ENCODE measurements at regions not wholly inside any gene's neighbourhood (a gene's known extent, or its start where the extent isn't known, plus 50 kb on each side); places are given as distances from the start of the nearest gene placed in this dataset.
"Not testable (repeated sequence)": the region's sequence is repeated elsewhere in the genome, so short reads cannot be mapped to it uniquely, and the experiment has no call there.

DNA sequence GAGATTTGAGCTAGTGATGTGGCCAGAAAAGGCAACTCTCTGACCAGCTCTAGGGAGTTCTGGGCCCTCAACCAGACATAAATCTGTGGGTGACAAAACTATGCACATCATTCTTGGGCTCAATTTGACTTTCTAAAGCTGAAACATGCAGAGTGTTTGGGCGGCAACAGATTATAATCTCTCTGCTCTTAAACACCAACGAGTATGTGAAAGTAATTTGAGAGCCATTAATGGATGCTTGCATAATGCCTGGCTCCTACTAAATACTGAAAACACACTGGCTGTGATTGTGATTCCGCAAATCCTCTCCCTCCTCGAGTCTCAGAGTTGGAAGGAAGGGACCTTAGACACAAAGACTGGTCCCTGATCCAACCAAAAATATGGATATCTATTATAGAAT, 186.7 kb downstream of the UACA start:
- DNase-seq (ENCODE audit: low spot score), result no peak

DNA sequence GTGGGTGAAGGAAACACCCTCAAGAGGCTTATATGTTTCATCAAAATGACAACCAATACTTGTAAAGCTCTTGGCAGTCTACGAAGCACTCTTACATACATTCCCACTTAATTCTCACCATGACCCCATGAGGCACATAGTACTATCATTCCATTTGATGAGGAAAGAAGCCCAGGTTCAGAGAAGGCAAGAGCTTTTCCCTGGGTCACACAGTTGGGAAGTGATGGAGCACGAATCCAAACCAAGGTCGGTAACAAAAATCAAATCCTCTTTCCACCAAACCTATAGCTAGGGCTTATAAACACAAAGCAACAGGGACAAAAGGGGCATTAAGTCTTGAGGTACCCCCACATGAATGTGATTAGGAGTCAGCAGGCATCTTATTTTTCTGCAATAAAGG, 187.1 kb downstream of the UACA start:
- DNase-seq (ENCODE audit: low spot score), result no peak

DNA sequence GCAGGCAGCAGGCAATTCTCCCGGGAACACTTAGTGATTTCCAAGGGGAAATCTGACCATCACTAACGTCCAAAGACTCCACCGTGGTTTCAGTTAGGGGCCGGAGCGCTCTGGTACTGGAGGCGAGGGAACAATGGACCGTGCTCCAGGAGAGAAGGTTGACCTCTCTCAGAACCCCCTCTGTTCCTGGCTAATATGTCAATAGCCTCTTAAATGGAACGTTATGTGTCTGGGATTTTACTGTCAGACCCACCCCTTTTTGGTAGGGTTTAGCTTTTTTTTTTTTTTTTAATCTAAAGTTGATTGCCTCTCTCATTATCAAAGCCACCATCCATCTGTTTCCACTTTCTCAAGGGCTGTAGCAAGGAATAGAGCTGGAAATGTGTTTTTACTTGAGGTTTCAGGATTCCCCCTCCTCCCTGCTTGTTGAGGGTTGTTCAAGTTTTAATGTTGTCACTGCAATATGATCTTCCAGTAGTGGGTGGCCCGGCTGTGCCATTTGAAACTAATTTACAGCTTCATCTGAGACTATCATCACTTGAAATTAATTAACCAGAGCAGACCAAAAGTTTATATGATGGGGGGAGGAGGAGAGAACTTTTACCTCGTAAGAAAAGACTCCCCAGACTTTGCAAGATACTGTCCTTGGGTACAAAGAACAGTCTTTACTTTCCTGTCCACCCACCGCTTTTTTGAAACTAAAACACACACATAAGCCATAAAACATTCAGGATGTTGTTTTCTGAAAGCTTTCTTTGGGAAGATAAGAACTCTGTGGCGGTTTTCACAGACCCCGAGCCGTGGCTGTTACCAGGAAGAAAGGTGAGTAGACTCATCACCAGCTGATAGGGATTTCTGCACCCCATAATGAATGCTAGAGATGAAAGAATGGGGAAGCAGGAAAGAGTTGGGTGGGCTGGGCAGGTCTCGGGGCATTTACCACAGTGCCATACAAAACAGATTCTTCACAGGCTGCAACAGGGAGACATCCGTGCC, 187.8 kb downstream of the UACA start:
- DNase-seq (ENCODE audit: low spot score), result peak; percentile 40

DNA sequence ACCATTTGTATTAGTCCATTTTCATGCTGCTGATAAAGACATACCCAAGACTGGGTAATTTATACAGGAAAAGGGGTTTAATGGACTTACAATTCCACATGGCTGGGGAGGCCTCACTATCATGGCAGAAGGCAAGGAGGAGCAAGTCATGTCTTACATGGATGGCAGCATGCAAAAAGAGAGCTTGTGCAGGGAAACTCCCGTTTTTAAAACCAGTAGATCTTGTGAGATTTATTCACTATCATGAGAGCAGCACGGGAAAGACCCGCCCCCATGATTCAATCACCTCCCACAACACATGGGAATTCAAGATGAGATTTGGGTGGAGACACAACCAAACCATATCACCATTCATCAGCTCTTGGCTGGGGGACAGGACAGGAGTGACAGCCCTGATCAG, 189.0 kb downstream of the UACA start:
- DNase-seq (ENCODE audit: low spot score), result not testable (repeated sequence)

DNA sequence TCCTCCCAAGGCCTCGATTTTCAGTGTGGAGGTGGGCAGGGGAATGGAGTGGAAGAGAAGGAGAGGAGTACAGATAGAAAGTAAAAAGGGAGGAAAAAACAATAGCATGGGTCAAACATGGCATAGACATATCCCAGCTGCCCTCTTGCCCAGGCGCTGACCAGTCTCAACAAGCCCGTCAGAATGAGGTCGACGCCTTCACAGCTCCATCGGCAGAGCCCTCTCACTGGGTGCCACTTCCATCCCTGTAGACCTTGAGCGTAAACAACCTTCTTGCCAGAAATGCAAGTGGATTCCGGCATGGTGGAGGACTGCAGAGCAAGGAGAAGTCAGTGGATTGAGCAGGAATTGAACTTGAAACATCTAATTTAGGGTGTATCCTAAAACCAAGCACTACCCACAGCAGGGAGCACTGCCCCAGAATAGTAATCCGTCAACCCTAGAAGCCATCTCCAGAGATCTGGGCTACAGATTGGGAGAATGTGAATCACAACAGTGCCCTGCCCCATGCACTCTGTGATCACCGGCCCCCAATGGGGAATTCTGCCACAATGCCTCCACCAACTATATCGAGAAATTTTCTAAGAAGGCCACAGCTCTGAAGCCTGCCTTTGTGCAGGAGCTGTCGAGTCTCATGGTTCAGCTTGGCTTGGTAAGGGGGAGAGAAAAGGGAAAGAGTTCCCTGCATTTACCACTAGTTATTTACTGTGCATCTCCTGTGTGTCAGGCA, 190.1 kb downstream of the UACA start:
- no peak for DNase-seq (ENCODE audit: low spot score)

DNA sequence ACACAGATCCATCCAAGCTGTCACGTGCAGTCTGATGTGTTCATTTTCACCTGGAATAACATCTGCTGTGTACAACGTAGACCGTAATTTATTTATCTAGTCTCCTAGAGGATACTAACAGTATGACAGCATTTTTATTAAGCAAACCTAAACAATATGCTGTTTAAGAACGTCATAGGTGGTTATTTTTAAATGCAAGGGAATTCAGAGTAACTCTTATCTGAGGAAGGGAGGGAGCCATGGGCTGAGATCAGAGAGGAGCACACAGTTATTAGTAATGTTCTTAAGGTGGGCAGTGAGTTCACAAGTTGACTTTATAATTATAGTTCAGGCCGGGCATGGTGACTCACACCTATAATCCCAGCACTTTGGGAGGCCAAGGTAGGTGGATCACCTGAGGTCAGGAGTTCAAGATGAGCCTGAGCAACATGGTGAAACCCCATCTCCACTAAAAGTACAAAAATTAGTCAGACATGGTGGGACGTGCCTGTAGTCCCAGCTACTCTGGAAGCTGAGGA, 193.6 kb downstream of the UACA start:
- no peak for DNase-seq (ENCODE audit: low spot score)

DNA sequence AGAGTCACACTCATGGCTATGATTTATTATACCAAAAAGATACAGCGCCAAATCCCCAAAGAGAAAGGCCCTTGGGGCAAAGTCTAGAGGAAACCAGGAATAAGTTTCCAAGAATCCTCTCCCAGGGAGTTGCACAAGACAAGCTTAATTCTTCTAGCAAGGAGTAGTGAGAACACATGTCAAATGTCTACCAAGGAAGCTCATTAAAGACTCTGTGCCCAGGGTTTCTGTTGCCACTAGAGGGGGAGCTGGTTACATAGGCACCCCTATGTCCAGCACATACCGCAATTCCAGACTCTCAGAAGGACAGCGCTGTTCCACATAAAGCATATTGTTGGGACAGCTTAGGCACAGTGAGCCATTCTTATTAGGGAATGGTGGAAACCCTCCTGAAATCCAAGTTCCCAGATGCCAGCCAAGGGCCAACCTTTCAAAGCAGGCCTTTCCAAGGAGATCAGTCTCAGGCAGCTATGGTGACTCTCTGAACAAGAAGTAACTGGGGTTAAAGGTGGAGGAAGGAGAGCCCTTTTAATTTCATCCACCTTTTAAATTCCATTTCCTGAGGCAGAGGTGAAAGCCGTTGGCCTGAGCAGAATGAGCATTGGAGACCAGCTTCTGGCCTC, 194.2 kb downstream of the UACA start:
- peak; percentile 52 for DNase-seq (ENCODE audit: low spot score)

DNA sequence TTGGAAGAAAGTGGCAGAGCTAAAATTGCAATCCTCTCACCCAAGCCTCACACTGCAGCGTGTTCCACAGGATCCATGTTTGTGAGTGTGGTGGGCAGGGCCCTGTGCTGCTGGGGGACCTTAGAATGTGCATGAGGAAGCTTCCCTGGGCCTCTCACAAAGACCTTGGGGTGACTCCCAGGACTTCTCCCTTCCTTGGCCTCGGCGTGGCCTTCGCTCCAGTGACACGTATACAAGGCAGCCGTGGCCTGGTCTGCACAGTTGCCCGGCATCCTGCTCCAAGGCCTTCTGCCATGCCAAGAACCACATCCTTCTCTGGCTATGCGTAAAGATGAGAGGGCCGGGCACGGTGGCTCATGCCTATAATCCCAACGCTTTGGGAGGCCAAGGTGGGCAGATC, 196.4 kb downstream of the UACA start:
- DNase-seq (ENCODE audit: low spot score), result no peak

DNA sequence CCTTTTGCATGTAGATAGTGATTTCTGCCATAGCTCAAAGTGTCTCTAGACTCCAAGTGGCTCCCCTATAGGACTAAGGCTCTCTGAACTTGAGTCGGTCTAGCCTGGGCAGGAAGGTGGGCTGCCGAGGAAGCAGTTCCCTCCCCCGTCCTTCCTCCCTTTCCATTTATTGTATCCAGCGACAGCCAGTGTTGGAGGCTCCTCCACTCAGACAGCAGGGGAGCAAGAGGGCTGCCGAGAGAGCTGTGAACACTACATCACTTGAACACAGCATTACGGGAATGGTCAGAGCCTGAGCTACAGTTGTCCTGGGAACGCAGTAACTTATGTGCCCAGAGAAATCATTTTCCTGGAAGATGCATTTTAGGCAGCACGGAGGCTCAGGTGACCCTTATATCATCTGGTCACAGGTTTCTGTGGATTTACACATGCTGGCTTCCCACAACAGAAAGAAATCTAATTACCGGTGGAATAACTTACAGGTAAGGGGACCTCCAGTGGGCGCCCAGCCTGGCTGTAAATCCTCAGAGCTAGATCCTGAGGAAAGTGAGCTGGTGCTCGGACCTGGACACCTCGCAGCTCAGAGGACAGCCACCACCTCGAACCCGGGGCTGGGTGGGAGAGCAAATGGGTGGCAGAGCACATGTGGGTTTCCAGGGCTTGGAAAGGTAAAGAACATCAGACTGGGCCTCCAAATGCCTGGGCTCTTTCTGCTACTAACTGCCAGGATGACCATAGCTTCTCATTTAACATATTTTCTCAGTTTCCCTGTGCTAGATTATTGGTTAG, 197.1 kb downstream of the UACA start:
- DNase-seq (ENCODE audit: low spot score), result no peak

DNA sequence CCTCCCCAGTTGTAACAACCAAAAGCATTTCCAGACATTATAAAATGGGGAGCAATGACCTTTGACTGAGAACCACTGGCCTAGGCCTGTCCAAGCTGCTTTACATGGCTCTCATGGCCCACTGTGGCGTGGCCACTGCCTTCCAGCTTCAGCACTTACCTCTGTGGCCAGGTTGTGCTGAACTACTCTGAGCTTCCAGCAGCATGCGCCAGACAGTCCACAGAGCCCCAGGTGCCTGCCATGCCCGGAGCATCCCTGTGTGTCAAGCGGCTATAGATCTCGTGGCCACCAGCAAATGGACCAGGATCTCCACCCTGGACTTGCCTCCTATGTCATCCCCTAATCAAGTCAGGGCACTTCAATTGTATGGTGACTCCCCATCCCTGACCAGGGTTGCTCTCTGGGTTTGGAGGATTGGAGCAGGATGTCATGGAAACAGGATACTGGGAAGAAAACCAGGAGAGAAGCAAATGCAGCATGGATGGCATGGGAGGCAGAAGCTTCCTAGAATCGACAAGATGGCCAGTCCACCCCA, 199.7 kb downstream of the UACA start:
- DNase-seq (ENCODE audit: low spot score), result no peak

DNA sequence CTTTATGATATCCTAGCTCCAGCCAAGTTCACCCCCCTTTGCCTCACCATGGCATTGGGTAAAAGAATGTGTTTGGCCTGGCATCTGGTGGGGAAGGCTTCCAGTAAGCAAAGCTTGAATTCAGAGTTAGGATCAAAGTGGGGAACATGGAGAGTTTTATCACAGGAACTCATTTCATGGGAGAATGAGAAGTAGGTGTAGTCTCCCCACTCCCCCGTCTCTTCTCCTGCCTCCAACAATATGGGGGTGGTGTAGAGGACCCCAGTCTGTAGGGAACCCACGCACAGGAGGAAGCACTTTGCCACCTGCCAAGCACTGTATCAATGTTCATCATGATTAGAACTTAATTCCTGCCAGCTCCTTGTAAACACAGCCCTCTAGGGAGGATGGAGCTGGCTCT, 200.5 kb downstream of the UACA start:
- DNase-seq (ENCODE audit: low spot score), result no peak

DNA sequence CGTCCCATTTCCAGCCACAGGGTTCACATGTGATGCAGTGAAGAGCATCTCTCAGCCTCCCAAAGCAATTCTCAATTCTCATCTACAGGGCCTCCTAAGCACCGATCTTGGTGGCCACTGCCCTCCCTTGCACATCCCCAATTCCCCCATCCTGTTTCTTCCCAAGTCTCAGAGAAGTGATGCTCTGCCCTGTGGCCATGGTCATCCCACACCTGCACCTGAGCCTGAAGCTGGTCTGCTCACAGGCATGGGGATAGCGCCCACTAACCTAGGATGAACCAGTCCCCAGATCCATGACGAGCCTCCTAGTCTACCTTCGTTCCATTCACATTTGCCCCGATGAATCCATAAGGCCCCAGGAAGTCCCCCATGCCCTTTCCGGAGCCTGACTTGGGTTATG, 201.5 kb downstream of the UACA start:
- DNase-seq (ENCODE audit: low spot score), result no peak

DNA sequence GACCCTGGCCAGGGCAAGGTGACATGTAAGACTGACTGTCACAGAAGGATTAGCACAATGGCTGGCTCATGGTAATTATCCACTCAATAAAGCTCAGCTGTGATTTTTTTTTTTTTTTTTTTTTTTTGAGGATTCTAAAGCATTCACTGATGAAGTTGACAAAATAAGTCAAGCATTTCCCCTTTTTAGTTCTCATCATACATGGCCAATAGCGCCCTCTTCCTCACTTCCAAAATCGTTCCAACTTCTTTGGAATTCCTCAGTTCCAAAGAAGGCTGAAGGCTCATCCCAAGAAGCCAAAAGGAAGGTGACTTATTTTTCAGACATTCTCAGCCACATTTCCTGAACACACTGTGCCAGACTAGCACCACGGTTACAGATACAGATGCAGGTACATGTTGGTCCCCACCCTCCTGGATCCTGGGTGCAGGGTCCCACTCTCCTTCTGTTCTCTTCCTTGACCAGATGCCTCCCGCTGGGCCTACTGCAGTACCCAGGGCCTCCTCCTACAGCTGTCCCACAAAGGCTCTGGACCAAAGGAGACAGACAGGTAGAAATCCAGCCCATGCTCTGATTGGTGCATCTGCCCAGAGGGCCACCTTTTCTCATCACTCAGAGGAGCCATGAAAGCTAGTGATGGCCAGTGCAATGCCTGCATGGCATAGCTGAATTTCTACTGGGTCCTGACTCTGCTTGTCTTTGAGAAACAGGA, 202.6 kb downstream of the UACA start:
- DNase-seq (ENCODE audit: low spot score), result no peak

DNA sequence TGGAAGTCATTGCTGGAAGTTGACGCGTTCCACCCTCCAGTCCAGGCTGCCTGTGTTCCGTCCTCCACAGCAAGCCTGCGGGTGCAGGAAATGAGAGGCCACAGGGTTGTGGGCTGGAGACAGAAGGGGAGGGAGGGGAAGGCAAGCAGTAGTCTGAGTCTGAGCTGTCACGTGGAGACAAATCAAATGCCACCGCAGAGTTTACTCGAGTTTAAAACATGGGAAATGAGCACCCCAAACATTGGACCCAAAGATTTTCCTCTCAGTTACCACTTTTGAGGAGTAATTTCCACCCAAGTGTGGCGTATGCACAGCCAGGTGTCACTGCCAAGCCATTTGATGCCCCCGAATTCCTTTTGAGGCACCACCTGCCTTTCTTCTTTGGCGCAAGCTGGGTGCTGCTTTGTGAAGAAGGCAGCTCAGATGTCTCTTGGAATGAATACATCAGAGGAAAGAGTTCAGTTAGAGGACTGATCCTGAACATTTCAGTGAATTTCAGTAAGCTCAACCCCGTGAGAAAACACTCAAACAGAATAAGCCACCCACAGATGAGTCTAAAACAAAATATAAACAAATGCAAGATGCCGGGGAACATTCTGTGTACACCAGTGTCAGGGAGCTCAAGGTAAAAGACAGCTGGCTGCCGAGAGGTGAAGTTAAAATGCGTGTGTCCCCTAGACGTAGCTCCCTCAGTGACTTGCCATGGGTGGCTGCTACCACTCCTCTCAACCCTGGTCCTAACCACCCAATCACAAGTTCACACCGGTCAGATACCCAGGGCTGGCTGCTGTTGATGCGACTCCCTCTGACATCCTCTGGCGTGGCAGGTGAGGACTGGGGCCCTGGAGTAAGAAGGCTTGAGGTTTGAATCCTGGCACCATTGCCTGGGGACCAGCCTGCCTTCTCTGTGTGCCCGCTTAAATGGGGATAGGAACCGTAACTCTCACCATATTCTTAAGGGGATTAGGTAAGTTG, 203.8 kb downstream of the UACA start:
- peak; percentile 59 for DNase-seq (ENCODE audit: low spot score)

DNA sequence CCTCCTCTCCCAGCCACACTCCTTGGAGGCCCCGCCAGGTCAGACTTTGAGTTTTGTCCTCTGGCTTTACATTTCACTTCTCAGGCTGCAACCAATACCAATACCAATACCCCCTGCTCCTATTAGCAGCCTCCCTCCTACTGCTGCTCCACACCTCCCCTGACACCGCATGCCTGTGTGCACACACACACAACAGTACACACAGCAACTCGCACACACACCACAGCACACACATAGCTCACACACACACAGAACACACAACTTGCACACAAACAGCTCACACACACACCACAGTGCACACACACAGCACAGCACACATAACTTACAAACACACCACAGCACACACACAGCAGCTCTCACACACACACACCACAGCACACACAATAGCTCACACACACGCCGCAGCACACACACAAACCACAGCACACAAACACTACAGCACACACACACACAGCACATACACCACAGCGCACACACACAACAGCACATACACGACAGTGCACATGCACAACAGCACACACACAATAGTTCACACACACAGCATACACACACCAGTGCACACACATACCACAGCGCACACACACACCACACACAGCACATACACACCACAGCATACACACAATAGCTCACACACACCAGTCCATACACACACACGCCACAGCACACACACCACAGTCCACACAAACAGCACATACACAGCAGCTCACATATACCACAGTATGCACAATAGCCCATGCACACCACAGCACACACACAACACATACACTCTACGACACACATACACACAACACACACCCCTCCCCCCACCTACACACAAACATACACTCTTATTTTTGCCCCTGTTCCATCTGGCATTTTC, 204.7 kb downstream of the UACA start:
- no peak for DNase-seq (ENCODE audit: low spot score)

DNA sequence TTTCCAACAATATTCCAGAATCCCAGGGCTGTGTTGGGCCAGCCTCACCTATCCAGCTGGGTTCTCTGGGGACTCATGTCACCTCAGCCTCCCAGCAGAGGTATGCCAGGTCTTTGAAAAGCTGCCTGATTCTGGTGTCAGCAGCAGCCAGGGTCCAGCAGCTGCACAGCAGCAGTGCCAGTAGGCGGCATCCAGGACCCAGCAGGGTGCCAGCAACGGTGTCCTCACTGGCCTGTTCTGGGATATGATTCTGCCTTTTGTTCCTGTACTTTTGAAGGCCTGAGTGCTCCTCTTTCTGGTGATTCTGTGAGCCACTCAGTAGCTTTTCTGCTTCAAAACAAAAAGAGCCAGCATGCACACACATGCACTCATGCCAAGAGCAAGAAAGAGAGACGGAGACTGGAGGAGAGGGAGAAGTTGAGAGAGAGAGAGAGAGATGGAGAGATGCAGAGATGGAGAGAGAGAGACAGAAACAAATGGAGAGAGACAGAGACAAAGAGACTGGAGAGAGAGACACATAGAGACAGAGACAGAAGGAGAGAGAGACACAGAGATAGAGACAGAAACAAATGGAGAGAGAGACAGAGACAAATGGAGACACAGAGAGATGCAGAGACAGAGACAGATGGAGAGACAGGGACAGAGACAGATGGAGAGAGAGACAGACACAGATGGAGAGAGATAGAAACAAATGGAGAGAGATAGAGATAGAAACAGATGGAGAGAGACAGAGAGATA, 205.7 kb downstream of the UACA start:
- DNase-seq (ENCODE audit: low spot score), result no peak

DNA sequence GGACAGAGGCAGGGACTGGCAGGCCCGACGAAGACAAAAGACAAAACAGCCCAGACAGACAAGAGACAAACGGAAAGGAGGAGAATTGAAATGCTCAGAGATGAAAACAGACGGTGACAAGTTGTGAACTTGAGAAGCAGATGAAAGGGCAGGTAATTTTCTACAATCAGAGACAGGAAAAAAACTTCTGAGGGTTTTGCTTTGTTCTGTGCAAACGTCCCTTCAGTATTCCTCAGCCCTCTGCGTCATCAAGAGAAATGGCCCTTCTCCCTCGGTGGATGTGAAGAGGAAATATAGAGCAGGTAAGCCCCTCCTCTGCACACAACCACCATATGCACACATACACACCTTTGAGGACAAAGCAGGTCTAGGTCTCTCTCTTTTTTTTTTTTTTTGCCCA, 206.6 kb downstream of the UACA start:
- no peak for DNase-seq (ENCODE audit: low spot score)

All from AG20443 (cell line).